MCF 10A (cell line): ENCODE measurements at regions not wholly inside any gene's neighbourhood (a gene's known extent, or its start where the extent isn't known, plus 50 kb on each side); places are given as distances from the start of the nearest gene placed in this dataset.

Experiments used
- BruUV-seq: library from RNA; stranded (reverse); fragments of 400-500 nt; replicated peaks from 2 replicates; lab custom pipeline; 2021; lab: Mats Ljungman, UMichigan
- CTCF ChIA-PET: fragments of 300-600 bp; sonication (Branson Sonifier 250); formaldehyde crosslinking; extraction: SDS; loops from one replicate; lab custom pipeline; 2021; ENCODE audit warnings: antibody characterized with exemption, inconsistent platforms; lab: Yijun Ruan, JAX
- POLR2A ChIA-PET: fragments of 300-600, 350-650 bp; sonication (Branson Sonifier 250); formaldehyde crosslinking; extraction: SDS; loops from one replicate; lab custom pipeline; 2020; ENCODE audit warnings: antibody characterized with exemption, inconsistent platforms; lab: Yijun Ruan, JAX
- DNase-seq: peaks from one replicate; pipeline ENCODE4 v3.0.0-alpha.2; 2018; ENCODE audit not compliant: unreplicated experiment
- H3K27ac Mint-ChIP-seq: one replicate; pipeline ENCODE4 v1.8.0; 2022; ENCODE audit warnings: mild to moderate bottlenecking, low read depth, mixed read lengths; ENCODE audit not compliant: unreplicated experiment
- H3K27me3 Mint-ChIP-seq: one replicate; pipeline ENCODE4 v1.8.0; 2022; ENCODE audit warnings: mixed read lengths; ENCODE audit not compliant: insufficient read depth, unreplicated experiment
- H3K36me3 Mint-ChIP-seq: one replicate; pipeline ENCODE4 v1.8.0; 2022; ENCODE audit warnings: mild to moderate bottlenecking, moderate library complexity, mixed read lengths; ENCODE audit not compliant: insufficient read depth, unreplicated experiment
- H3K4me1 Mint-ChIP-seq: one replicate; pipeline ENCODE4 v1.8.0; 2022; ENCODE audit warnings: mixed read lengths; ENCODE audit not compliant: insufficient read depth, unreplicated experiment
- H3K4me3 Mint-ChIP-seq: one replicate; pipeline ENCODE4 v1.8.0; 2022; ENCODE audit warnings: mild to moderate bottlenecking, moderate library complexity, mixed read lengths; ENCODE audit not compliant: unreplicated experiment
- H3K9me3 Mint-ChIP-seq: one replicate; pipeline ENCODE4 v1.8.0; 2022; ENCODE audit warnings: mixed read lengths; ENCODE audit not compliant: unreplicated experiment
- intact Hi-C: fragments of 100-400 bp; cut with micrococcal nuclease; formaldehyde crosslinking; loops from 2 replicates; pipeline ENCODE4 v1.14.1; 2022
- TF ChIP-seq, protein P1 (sequence below): fragments of 200-600 bp; IDR thresholded peaks from one replicate; pipeline ENCODE4 v1.8.0; 2022; ENCODE audit warnings: antibody characterized with exemption, mild to moderate bottlenecking; ENCODE audit not compliant: unreplicated experiment

GRCh38 chr14:48738186-48738925, 847.8 kb downstream of the RPS29 start:
- H3K27ac Mint-ChIP-seq = no peak overlapping the region
- no peaks in the 10 kb centered on the region for H3K4me1 Mint-ChIP-seq
- TF ChIP-seq, protein P1, sequence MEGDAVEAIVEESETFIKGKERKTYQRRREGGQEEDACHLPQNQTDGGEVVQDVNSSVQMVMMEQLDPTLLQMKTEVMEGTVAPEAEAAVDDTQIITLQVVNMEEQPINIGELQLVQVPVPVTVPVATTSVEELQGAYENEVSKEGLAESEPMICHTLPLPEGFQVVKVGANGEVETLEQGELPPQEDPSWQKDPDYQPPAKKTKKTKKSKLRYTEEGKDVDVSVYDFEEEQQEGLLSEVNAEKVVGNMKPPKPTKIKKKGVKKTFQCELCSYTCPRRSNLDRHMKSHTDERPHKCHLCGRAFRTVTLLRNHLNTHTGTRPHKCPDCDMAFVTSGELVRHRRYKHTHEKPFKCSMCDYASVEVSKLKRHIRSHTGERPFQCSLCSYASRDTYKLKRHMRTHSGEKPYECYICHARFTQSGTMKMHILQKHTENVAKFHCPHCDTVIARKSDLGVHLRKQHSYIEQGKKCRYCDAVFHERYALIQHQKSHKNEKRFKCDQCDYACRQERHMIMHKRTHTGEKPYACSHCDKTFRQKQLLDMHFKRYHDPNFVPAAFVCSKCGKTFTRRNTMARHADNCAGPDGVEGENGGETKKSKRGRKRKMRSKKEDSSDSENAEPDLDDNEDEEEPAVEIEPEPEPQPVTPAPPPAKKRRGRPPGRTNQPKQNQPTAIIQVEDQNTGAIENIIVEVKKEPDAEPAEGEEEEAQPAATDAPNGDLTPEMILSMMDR = no peak
- CTCF ChIA-PET = no interaction called here
- H3K36me3 Mint-ChIP-seq = no peaks in the 10 kb centered on the region
- intact Hi-C loops = no loop called here
- no peak for DNase-seq
- BruUV-seq = no TSS peak
- H3K27me3 Mint-ChIP-seq = no peaks in the 10 kb centered on the region
- H3K9me3 Mint-ChIP-seq = no peaks in the 10 kb centered on the region
- POLR2A ChIA-PET = no interaction called here
- H3K4me3 Mint-ChIP-seq = no peak overlapping the region

DNA sequence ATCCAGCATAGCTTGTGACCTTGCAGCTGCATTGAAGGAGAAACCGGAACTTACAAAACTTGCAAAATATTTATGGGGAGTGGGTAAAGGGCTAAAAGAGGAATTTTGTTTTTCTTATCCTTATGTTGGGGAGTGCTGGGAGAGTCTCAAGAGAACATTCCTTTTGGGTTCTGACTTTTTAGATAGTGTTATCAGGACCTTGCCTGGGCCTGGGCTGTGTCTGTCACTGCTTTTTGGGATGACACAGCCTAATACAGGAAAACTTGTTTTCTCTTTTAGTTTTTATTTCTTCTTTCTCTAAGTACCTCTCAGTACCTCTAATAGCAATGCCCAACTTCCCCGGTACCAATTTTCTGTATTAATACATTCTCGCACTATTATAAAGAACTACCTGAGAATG, 850.6 kb downstream of the RPS29 start:
- BruUV-seq = no TSS peak
- no peak for DNase-seq
- H3K9me3 Mint-ChIP-seq = no peaks in the 10 kb centered on the region
- no peak overlapping the region for H3K4me3 Mint-ChIP-seq
- H3K27me3 Mint-ChIP-seq = no peaks in the 10 kb centered on the region
- TF ChIP-seq, protein P1 = no peak
- H3K36me3 Mint-ChIP-seq = no peaks in the 10 kb centered on the region
- ChIA-PET CTCF (no interaction called here), POLR2A (no interaction called here)
- H3K4me1 Mint-ChIP-seq = no peaks in the 10 kb centered on the region
- intact Hi-C loops = no loop called here
- H3K27ac Mint-ChIP-seq = no peak overlapping the region

- DNase-seq = peak; percentile 1
- no peaks in the 10 kb centered on the region for H3K4me1 Mint-ChIP-seq
- TF ChIP-seq, protein P1 = no peak
- H3K27ac Mint-ChIP-seq = no peak overlapping the region
- ChIA-PET CTCF (no interaction called here), POLR2A (no interaction called here)
- H3K27me3 Mint-ChIP-seq = no peaks in the 10 kb centered on the region
- no TSS peak for BruUV-seq
- intact Hi-C loops = no loop called here
- no peaks in the 10 kb centered on the region for H3K9me3 Mint-ChIP-seq
- no peak overlapping the region for H3K4me3 Mint-ChIP-seq
- no peaks in the 10 kb centered on the region for H3K36me3 Mint-ChIP-seq
Measured at GRCh38 chr14:48731260-48731659, 854.9 kb downstream of the RPS29 start.

DNA sequence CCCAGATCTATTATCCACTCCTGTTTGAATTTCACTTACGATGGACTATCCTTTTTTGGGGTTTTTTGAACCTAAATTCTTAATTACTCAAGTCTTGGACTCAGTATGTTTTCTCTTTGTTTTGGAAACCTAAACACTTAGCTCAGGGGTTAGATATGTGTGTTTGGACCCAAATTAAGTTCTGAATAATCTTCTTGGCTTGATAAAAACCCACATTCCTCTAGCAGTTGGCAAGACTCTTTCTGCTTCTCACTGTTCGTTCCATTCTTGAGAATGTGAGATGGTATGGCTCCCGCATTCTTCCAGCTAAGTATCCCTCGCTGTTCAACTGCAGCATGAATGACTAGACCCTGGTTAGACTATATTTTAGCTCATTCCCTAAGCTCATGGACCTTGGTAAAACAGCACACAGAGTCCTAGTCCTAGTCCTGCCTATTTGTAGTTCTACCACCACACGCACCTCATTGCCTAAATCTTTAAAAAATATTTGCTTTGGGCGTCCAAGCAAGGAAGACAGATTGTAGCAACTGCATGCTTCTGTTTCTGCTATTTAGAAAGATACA, 860.0 kb downstream of the RPS29 start:
- no peaks in the 10 kb centered on the region for H3K4me1 Mint-ChIP-seq
- no peak for DNase-seq
- ChIA-PET CTCF (interaction anchor here (0.7 kb wide), 1 partner anchor 18 kb away, joined by 3 read pairs; no protein-coding TSS in a partner anchor), POLR2A (no interaction called here)
- intact Hi-C loops = no loop called here
- H3K9me3 Mint-ChIP-seq = no peaks in the 10 kb centered on the region
- TF ChIP-seq, protein P1 = no peak
- no peaks in the 10 kb centered on the region for H3K27me3 Mint-ChIP-seq
- no TSS peak for BruUV-seq
- H3K4me3 Mint-ChIP-seq = no peak overlapping the region
- no peak overlapping the region for H3K27ac Mint-ChIP-seq
- H3K36me3 Mint-ChIP-seq = no peaks in the 10 kb centered on the region
